ENCODE measurements at regions not wholly inside any gene's neighbourhood (a gene's known extent, or its start where the extent isn't known, plus 50 kb on each side); places are given as distances from the start of the nearest gene placed in this dataset.

- no peak for DNase-seq (ENCODE audit: low read depth in 1 of 2, low spot score in 1 of 2)
- no peak for TF ChIP-seq JUND (IDR thresholded peaks at IDR 0.05; ENCODE audit: low read depth)
- in situ Hi-C loops (cut with HindIII; ENCODE audit: low pct_unique_long_range_greater_than_20kb, low sequenced_read_pairs): no loop called here
These were observed 359.6 kb downstream of the MEIS1 start for GRCh38 chr2:66794551-66794950.

- no peak for DNase-seq (ENCODE audit: low read depth in 1 of 2, low spot score in 1 of 2)
- in situ Hi-C loops (cut with HindIII; ENCODE audit: low pct_unique_long_range_greater_than_20kb, low sequenced_read_pairs): no loop called here
- no peak for TF ChIP-seq JUND (IDR thresholded peaks at IDR 0.05; ENCODE audit: low read depth)
These were observed 368.0 kb downstream of the MEIS1 start for GRCh38 chr2:66802877-66803276.

GRCh38 chr2:66803726-66804125, 368.8 kb downstream of the MEIS1 start:
- in situ Hi-C loops (cut with HindIII; ENCODE audit: low pct_unique_long_range_greater_than_20kb, low sequenced_read_pairs): no loop called here
- no peak for TF ChIP-seq JUND (IDR thresholded peaks at IDR 0.05; ENCODE audit: low read depth)

GRCh38 chr2:66805016-66805865, 370.3 kb downstream of the MEIS1 start:
- in situ Hi-C loops (cut with HindIII; ENCODE audit: low pct_unique_long_range_greater_than_20kb, low sequenced_read_pairs): no loop called here
- no peak for TF ChIP-seq JUND (IDR thresholded peaks at IDR 0.05; ENCODE audit: low read depth)
- DNase-seq (ENCODE audit: low read depth in 1 of 2, low spot score in 1 of 2): no peak

More at GRCh38 chr2:66803726-66804125, 368.8 kb downstream of the MEIS1 start:
- no peak for DNase-seq (ENCODE audit: low read depth in 1 of 2, low spot score in 1 of 2)

GRCh38 chr2:66805968-66806367, 371.0 kb downstream of the MEIS1 start:
- in situ Hi-C loops (cut with HindIII; ENCODE audit: low pct_unique_long_range_greater_than_20kb, low sequenced_read_pairs): no loop called here
- no peak for DNase-seq (ENCODE audit: low read depth in 1 of 2, low spot score in 1 of 2)
- TF ChIP-seq JUND (IDR thresholded peaks at IDR 0.05; ENCODE audit: low read depth): no peak

- TF ChIP-seq JUND (IDR thresholded peaks at IDR 0.05; ENCODE audit: low read depth): no peak
- DNase-seq (ENCODE audit: low read depth in 1 of 2, low spot score in 1 of 2): no peak
- in situ Hi-C loops (cut with HindIII; ENCODE audit: low pct_unique_long_range_greater_than_20kb, low sequenced_read_pairs): no loop called here
These were observed 378.6 kb downstream of the MEIS1 start for GRCh38 chr2:66813525-66813924.

GRCh38 chr2:66813976-66814375, 379.1 kb downstream of the MEIS1 start:
- DNase-seq (ENCODE audit: low read depth in 1 of 2, low spot score in 1 of 2): no peak
- no peak for TF ChIP-seq JUND (IDR thresholded peaks at IDR 0.05; ENCODE audit: low read depth)
- in situ Hi-C loops (cut with HindIII; ENCODE audit: low pct_unique_long_range_greater_than_20kb, low sequenced_read_pairs): no loop called here

GRCh38 chr2:66814916-66815315, 380.0 kb downstream of the MEIS1 start:
- no peak for DNase-seq (ENCODE audit: low read depth in 1 of 2, low spot score in 1 of 2)
- in situ Hi-C loops (cut with HindIII; ENCODE audit: low pct_unique_long_range_greater_than_20kb, low sequenced_read_pairs): no loop called here

GRCh38 chr2:66815886-66816285, 381.0 kb downstream of the MEIS1 start:
- no peak for DNase-seq (ENCODE audit: low read depth in 1 of 2, low spot score in 1 of 2)
- TF ChIP-seq JUND (IDR thresholded peaks at IDR 0.05; ENCODE audit: low read depth): no peak
- in situ Hi-C loops (cut with HindIII; ENCODE audit: low pct_unique_long_range_greater_than_20kb, low sequenced_read_pairs): no loop called here

More at GRCh38 chr2:66814916-66815315, 380.0 kb downstream of the MEIS1 start:
- no peak for TF ChIP-seq JUND (IDR thresholded peaks at IDR 0.05; ENCODE audit: low read depth)

- in situ Hi-C loops (cut with HindIII; ENCODE audit: low pct_unique_long_range_greater_than_20kb, low sequenced_read_pairs): no loop called here
- no peak for TF ChIP-seq JUND (IDR thresholded peaks at IDR 0.05; ENCODE audit: low read depth)
- no peak for DNase-seq (ENCODE audit: low read depth in 1 of 2, low spot score in 1 of 2)
These were observed 386.2 kb downstream of the MEIS1 start for GRCh38 chr2:66821168-66821567.

GRCh38 chr2:66822186-66822585, 387.3 kb downstream of the MEIS1 start:
- no peak for TF ChIP-seq JUND (IDR thresholded peaks at IDR 0.05; ENCODE audit: low read depth)
- no peak for DNase-seq (ENCODE audit: low read depth in 1 of 2, low spot score in 1 of 2)
- in situ Hi-C loops (cut with HindIII; ENCODE audit: low pct_unique_long_range_greater_than_20kb, low sequenced_read_pairs): no loop called here

GRCh38 chr2:66824926-66825325, 390.0 kb downstream of the MEIS1 start:
- no peak for TF ChIP-seq JUND (IDR thresholded peaks at IDR 0.05; ENCODE audit: low read depth)
- DNase-seq (ENCODE audit: low read depth in 1 of 2, low spot score in 1 of 2): no peak
- in situ Hi-C loops (cut with HindIII; ENCODE audit: low pct_unique_long_range_greater_than_20kb, low sequenced_read_pairs): no loop called here

GRCh38 chr2:66827851-66828250, 392.9 kb downstream of the MEIS1 start:
- TF ChIP-seq JUND (IDR thresholded peaks at IDR 0.05; ENCODE audit: low read depth): no peak
- in situ Hi-C loops (cut with HindIII; ENCODE audit: low pct_unique_long_range_greater_than_20kb, low sequenced_read_pairs): no loop called here
- no peak for DNase-seq (ENCODE audit: low read depth in 1 of 2, low spot score in 1 of 2)

GRCh38 chr2:66828876-66829275, 394.0 kb downstream of the MEIS1 start:
- no peak for DNase-seq (ENCODE audit: low read depth in 1 of 2, low spot score in 1 of 2)
- in situ Hi-C loops (cut with HindIII; ENCODE audit: low pct_unique_long_range_greater_than_20kb, low sequenced_read_pairs): no loop called here
- no peak for TF ChIP-seq JUND (IDR thresholded peaks at IDR 0.05; ENCODE audit: low read depth)
